Progenitor cell of endocrine pancreas (in vitro differentiated cells): ENCODE measurements at regions not wholly inside any gene's neighbourhood (a gene's known extent, or its start where the extent isn't known, plus 50 kb on each side); places are given as distances from the start of the nearest gene placed in this dataset.
A peak's percentile ranks its signal among the peaks of the same experiment; 100 is the strongest.

Experiments
- DNase-seq: peaks from one replicate; pipeline ENCODE4 v3.0.0; 2021; ENCODE audit warnings: low spot score; ENCODE audit not compliant: unreplicated experiment
- H3K27ac Mint-ChIP-seq: 2 replicates; pipeline ENCODE4 v1.8.0; 2021; ENCODE audit warnings: mild to moderate bottlenecking, moderate library complexity, mixed read lengths
- H3K27me3 Mint-ChIP-seq: 2 replicates; pipeline ENCODE4 v1.8.0; 2021; ENCODE audit warnings: mixed read lengths
- H3K36me3 Mint-ChIP-seq: 2 replicates; pipeline ENCODE4 v1.8.0; 2022; ENCODE audit warnings: mixed read lengths; ENCODE audit not compliant: insufficient read depth
- H3K4me1 Mint-ChIP-seq: 2 replicates; pipeline ENCODE4 v1.8.0; 2021; ENCODE audit warnings: low read depth, mixed read lengths
- H3K4me3 Mint-ChIP-seq: 2 replicates; pipeline ENCODE4 v1.8.0; 2021; ENCODE audit warnings: low read depth, mild to moderate bottlenecking, moderate library complexity, mixed read lengths
- H3K9me3 Mint-ChIP-seq: 2 replicates; pipeline ENCODE4 v1.8.0; 2021; ENCODE audit warnings: low read depth, mixed read lengths
- CTCF ChIP-seq: fragments of 200-600 bp; sonication (generic); IDR thresholded peaks from one replicate; pipeline ENCODE4 v1.5.0; 2021; ENCODE audit warnings: antibody characterized with exemption, mild to moderate bottlenecking; ENCODE audit not compliant: unreplicated experiment

GRCh38 chr1:36553591-36554322 is 71.0 kb upstream of the CSF3R start:
- Mint-ChIP-seq H3K4me1 (peaks cover 5% of the 10 kb centered on the region), H3K27me3 (peaks cover 68% of the 10 kb centered on the region), H3K4me3 (no peak overlapping the region), H3K36me3 (no peaks in the 10 kb centered on the region), H3K27ac (no peak overlapping the region), H3K9me3 (no peaks in the 10 kb centered on the region)
- DNase-seq: peak; percentile 72
- TF ChIP-seq CTCF: peak; percentile 89

GRCh38 chr1:36542962-36543515 is 60.3 kb upstream of the CSF3R start:
- no peak for DNase-seq
- H3K4me1 Mint-ChIP-seq: peaks cover 8% of the 10 kb centered on the region
- no peaks in the 10 kb centered on the region for H3K9me3 Mint-ChIP-seq
- no peak overlapping the region for H3K27ac Mint-ChIP-seq
- TF ChIP-seq CTCF: peak; percentile 51
- H3K36me3 Mint-ChIP-seq: no peaks in the 10 kb centered on the region
- H3K4me3 Mint-ChIP-seq: no peak overlapping the region
- peaks cover 20% of the 10 kb centered on the region for H3K27me3 Mint-ChIP-seq

- Mint-ChIP-seq H3K27ac (no peak overlapping the region), H3K27me3 (peaks cover 17% of the 10 kb centered on the region), H3K4me1 (peaks cover 8% of the 10 kb centered on the region), H3K36me3 (no peaks in the 10 kb centered on the region), H3K9me3 (no peaks in the 10 kb centered on the region), H3K4me3 (no peak overlapping the region)
- no peak for TF ChIP-seq CTCF
- DNase-seq: no peak
Measured at GRCh38 chr1:36542024-36542961, 59.6 kb upstream of the CSF3R start.

GRCh38 chr1:36540056-36540455 is 57.3 kb upstream of the CSF3R start:
- Mint-ChIP-seq H3K27me3 (peaks cover 18% of the 10 kb centered on the region), H3K4me3 (no peak overlapping the region), H3K4me1 (peaks cover 8% of the 10 kb centered on the region), H3K9me3 (no peaks in the 10 kb centered on the region), H3K36me3 (no peaks in the 10 kb centered on the region), H3K27ac (no peak overlapping the region)
- no peak for DNase-seq
- no peak for TF ChIP-seq CTCF

- Mint-ChIP-seq H3K27ac (no peak overlapping the region), H3K4me1 (peaks cover 10% of the 10 kb centered on the region), H3K36me3 (no peaks in the 10 kb centered on the region), H3K27me3 (peaks cover 18% of the 10 kb centered on the region), H3K9me3 (no peaks in the 10 kb centered on the region), H3K4me3 (no peak overlapping the region)
- DNase-seq: no peak
- TF ChIP-seq CTCF: no peak
Measured at GRCh38 chr1:36539526-36539925, 56.8 kb upstream of the CSF3R start.
